Mesenchymal stem cell (in vitro differentiated cells and primary cell): ENCODE measurements at regions not wholly inside any gene's neighbourhood (a gene's known extent, or its start where the extent isn't known, plus 50 kb on each side); places are given as distances from the start of the nearest gene placed in this dataset.

ENCODE experiments used
- DNase-seq: peaks from one replicate; pipeline ENCODE4 v3.0.0-alpha.2; 2013
- H2AFZ ChIP-seq: one replicate; pipeline ENCODE4 v1.6.1; 2013; ENCODE audit warnings: low read depth, mild to moderate bottlenecking, control low read depth, inconsistent platforms, low read length, moderate library complexity
- H2AK5ac ChIP-seq: 2 replicates; pipeline ENCODE4 v1.6.1; 2013; ENCODE audit warnings: low read length, moderate library complexity, mild to moderate bottlenecking, inconsistent platforms; ENCODE audit not compliant: severe bottlenecking
- H2BK120ac ChIP-seq: one replicate; pipeline ENCODE4 v1.6.1; 2013; ENCODE audit warnings: low read depth, mild to moderate bottlenecking, inconsistent platforms, low read length, moderate library complexity
- H2BK12ac ChIP-seq, 2 experiments: one replicate each; pipeline ENCODE4 v1.6.1; 2013; ENCODE audit warnings: inconsistent platforms in 2 of 2, low read length in 2 of 2, mild to moderate bottlenecking in 2 of 2, moderate library complexity in 2 of 2, control low read depth in 1 of 2
- H2BK15ac ChIP-seq: one replicate; pipeline ENCODE4 v1.6.1; 2013; ENCODE audit warnings: mild to moderate bottlenecking, low read depth, inconsistent platforms; ENCODE audit not compliant: poor library complexity, severe bottlenecking
- H2BK5ac ChIP-seq: 2 replicates; pipeline ENCODE4 v1.6.1; 2013; ENCODE audit warnings: low read depth, mild to moderate bottlenecking, low read length, control low read depth, inconsistent platforms; ENCODE audit not compliant: poor library complexity, severe bottlenecking
- H3K14ac ChIP-seq, 2 experiments: one replicate each; pipeline ENCODE4 v1.6.1; 2013; ENCODE audit warnings: inconsistent platforms in 2 of 2, low read length in 2 of 2, control low read depth in 1 of 2, mild to moderate bottlenecking in 1 of 2, moderate library complexity in 1 of 2
- H3K18ac ChIP-seq, 2 experiments: one replicate each; pipeline ENCODE4 v1.6.1; 2013; ENCODE audit warnings: inconsistent platforms in 2 of 2, low read length in 2 of 2, control low read depth in 1 of 2, low read depth in 1 of 2, mild to moderate bottlenecking in 1 of 2
- H3K23ac ChIP-seq, 2 experiments: one replicate each; pipeline ENCODE4 v1.6.1; 2013; ENCODE audit warnings: inconsistent platforms in 2 of 2, low read length in 2 of 2, mild to moderate bottlenecking in 2 of 2, moderate library complexity in 2 of 2, control low read depth in 1 of 2
- H3K27ac ChIP-seq: 2 replicates; pipeline ENCODE4 v1.5.1; 2013; ENCODE audit warnings: mild to moderate bottlenecking, moderate library complexity, low read length, control low read depth, inconsistent platforms; ENCODE audit not compliant: poor library complexity, severe bottlenecking
- H3K27me3 ChIP-seq, 2 experiments: 2 replicates each; pipeline versions ENCODE4 v1.6.1 to v1.7.0; 2013; ENCODE audit warnings: low read length in 2 of 2, mild to moderate bottlenecking in 2 of 2, moderate library complexity in 2 of 2, control low read depth in 1 of 2, inconsistent platforms in 1 of 2; ENCODE audit not compliant: control insufficient read depth in 1 of 2, insufficient read depth in 1 of 2
- H3K36me3 ChIP-seq, 2 experiments: 2 replicates each; pipeline versions ENCODE4 v1.6.1 to v1.7.0; 2013; ENCODE audit warnings: low read length in 2 of 2, control low read depth in 1 of 2, inconsistent platforms in 1 of 2, low read depth in 1 of 2, mild to moderate bottlenecking in 1 of 2; ENCODE audit not compliant: insufficient read depth in 2 of 2, control insufficient read depth in 1 of 2
- H3K4ac ChIP-seq, 2 experiments: one replicate each; pipeline ENCODE4 v1.6.1; 2013; ENCODE audit warnings: inconsistent platforms in 2 of 2, low read length in 2 of 2, mild to moderate bottlenecking in 2 of 2, moderate library complexity in 2 of 2, control low read depth in 1 of 2, low read depth in 1 of 2
- H3K4me1 ChIP-seq: 2 replicates; pipeline ENCODE4 v1.6.1; 2013; ENCODE audit warnings: low read depth, low read length, control low read depth; ENCODE audit not compliant: control insufficient read depth, insufficient read depth
- H3K4me2 ChIP-seq: 2 replicates; pipeline ENCODE4 v1.6.1; 2013; ENCODE audit warnings: low read length, mild to moderate bottlenecking, inconsistent platforms; ENCODE audit not compliant: poor library complexity, severe bottlenecking
- H3K4me3 ChIP-seq, 2 experiments: 2 replicates each; pipeline versions ENCODE4 v1.5.1 to v1.7.0; 2013; ENCODE audit warnings: low read length in 2 of 2, mild to moderate bottlenecking in 2 of 2, control low read depth in 1 of 2, low read depth in 1 of 2; ENCODE audit not compliant: insufficient read depth in 1 of 2
- H3K79me1 ChIP-seq: replicated peaks from 2 replicates; pipeline ENCODE4 v1.6.1; 2013; ENCODE audit warnings: mild to moderate bottlenecking, control low read depth, low read length, inconsistent platforms; ENCODE audit not compliant: poor library complexity, severe bottlenecking
- H3K9ac ChIP-seq: 2 replicates; pipeline ENCODE4 v1.7.0; 2013; ENCODE audit warnings: mild to moderate bottlenecking, low read length, moderate library complexity
- H3K9me3 ChIP-seq: 2 replicates; pipeline ENCODE4 v1.7.0; 2013; ENCODE audit warnings: mild to moderate bottlenecking, low read length; ENCODE audit not compliant: control insufficient read depth
- H4K8ac ChIP-seq: one replicate; pipeline ENCODE4 v1.6.1; 2013; ENCODE audit warnings: inconsistent platforms, mild to moderate bottlenecking, low read length, moderate library complexity
- H4K91ac ChIP-seq: one replicate; pipeline ENCODE4 v1.6.1; 2013; ENCODE audit warnings: mild to moderate bottlenecking, low read length, inconsistent platforms
- WGBS: methylation state at CpG from one replicate; pipeline ENCODE4 v1.1.7; 2013; ENCODE audit warnings: mixed read lengths; 5-methylcytosine and 5-hydroxymethylcytosine counted together

- no peak overlapping the region for H2BK5ac ChIP-seq
- no peaks in the 10 kb centered on the region for H3K36me3 ChIP-seq
- H2AK5ac ChIP-seq = no peak overlapping the region
- no peak overlapping the region for H2BK15ac ChIP-seq
- no peak overlapping the region for H2BK120ac ChIP-seq
- H3K4me3 ChIP-seq = no peak overlapping the region
- peaks cover under 1 to 8% of the 10 kb centered on the region in 2 experiments for H3K27me3 ChIP-seq
- no peak for DNase-seq
- 99% methylated on average over 5 of the region's 5 CpGs for WGBS
- H3K14ac ChIP-seq = peak overlapping the region in 1 of 2 experiments; percentile 7
- no peak overlapping the region for H3K9ac ChIP-seq
- H2AFZ ChIP-seq = no peak overlapping the region
- H3K79me1 ChIP-seq = no peaks in the 10 kb centered on the region
- peak overlapping the region; percentile 2 for H4K91ac ChIP-seq
- H3K9me3 ChIP-seq = no peaks in the 10 kb centered on the region
- no peak overlapping the region for H3K4ac ChIP-seq
- no peak overlapping the region for H3K23ac ChIP-seq
- H2BK12ac ChIP-seq = no peak overlapping the region
- H4K8ac ChIP-seq = peak overlapping the region; percentile 60
- no peaks in the 10 kb centered on the region for H3K4me1 ChIP-seq
- no peak overlapping the region for H3K18ac ChIP-seq
- no peak overlapping the region for H3K27ac ChIP-seq
- no peak overlapping the region for H3K4me2 ChIP-seq
Observed at GRCh38 chr11:15780382-15780781, 576.0 kb downstream of the SOX6 start.

- H2AK5ac ChIP-seq = no peak overlapping the region
- H3K27me3 ChIP-seq = peaks cover 0 to 8% of the 10 kb centered on the region in 2 experiments
- H3K4me2 ChIP-seq = no peak overlapping the region
- no peak overlapping the region for H2AFZ ChIP-seq
- H3K14ac ChIP-seq = peak overlapping the region in 1 of 2 experiments; percentile 7
- H2BK120ac ChIP-seq = no peak overlapping the region
- H2BK15ac ChIP-seq = no peak overlapping the region
- no peak overlapping the region for H3K23ac ChIP-seq
- peak overlapping the region; percentile 36 for H4K91ac ChIP-seq
- H3K79me1 ChIP-seq = no peaks in the 10 kb centered on the region
- H3K9me3 ChIP-seq = no peaks in the 10 kb centered on the region
- no peak overlapping the region for H2BK12ac ChIP-seq
- no peak overlapping the region for H3K9ac ChIP-seq
- DNase-seq = no peak
- H3K4me1 ChIP-seq = no peaks in the 10 kb centered on the region
- 92% methylated on average over 1 of the region's 2 CpGs for WGBS
- H4K8ac ChIP-seq = peak overlapping the region; percentile 60
- no peak overlapping the region for H3K27ac ChIP-seq
- H3K36me3 ChIP-seq = no peaks in the 10 kb centered on the region
- H2BK5ac ChIP-seq = no peak overlapping the region
- peak overlapping the region in 1 of 2 experiments; percentile 12 for H3K18ac ChIP-seq
- H3K4me3 ChIP-seq = no peak overlapping the region
- H3K4ac ChIP-seq = no peak overlapping the region
Observed at GRCh38 chr11:15780837-15781236, 575.5 kb downstream of the SOX6 start.

DNA sequence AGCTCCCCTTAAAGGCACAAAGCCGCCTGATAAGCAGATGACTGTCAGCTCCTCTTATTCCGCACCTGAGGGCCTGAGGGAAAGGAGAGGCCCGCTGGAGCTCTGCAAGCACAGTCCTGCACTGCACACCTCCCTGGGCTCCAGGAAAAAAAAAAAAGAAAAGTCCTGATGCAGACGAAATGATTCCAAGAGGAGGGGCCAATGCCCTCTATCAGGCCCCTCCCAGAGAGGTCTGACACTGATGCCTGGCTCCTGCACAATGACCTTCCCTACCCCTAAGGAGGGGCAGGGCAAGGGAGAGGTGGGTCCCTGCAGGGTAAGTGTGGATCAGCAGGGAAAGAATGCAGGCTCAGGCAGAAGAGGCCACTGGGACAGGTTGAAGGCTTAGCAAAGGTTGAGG lies 572.7 kb downstream of the SOX6 start:
- Histone ChIP-seq H3K23ac (no peak overlapping the region), H3K18ac (no peak overlapping the region), H4K8ac (no peak overlapping the region), H2AFZ (no peak overlapping the region), H4K91ac (no peak overlapping the region), H3K4me3 (no peak overlapping the region), H3K4me2 (no peak overlapping the region), H3K9me3 (peaks cover under 1% of the 10 kb centered on the region), H3K27me3 (peaks cover 0 to 8% of the 10 kb centered on the region in 2 experiments), H3K14ac (no peak overlapping the region), H2BK15ac (no peak overlapping the region), H3K4ac (no peak overlapping the region), H3K79me1 (no peaks in the 10 kb centered on the region), H3K27ac (no peak overlapping the region), H2BK12ac (no peak overlapping the region), H3K4me1 (no peaks in the 10 kb centered on the region), H2BK5ac (no peak overlapping the region), H3K36me3 (no peaks in the 10 kb centered on the region), H2AK5ac (no peak overlapping the region), H3K9ac (no peak overlapping the region), H2BK120ac (no peak overlapping the region)
- DNase-seq = no peak
- 78% methylated on average over 4 of the region's 4 CpGs for WGBS

- H4K8ac ChIP-seq = no peak overlapping the region
- 71% methylated on average over 3 of the region's 5 CpGs for WGBS
- no peak overlapping the region for H3K18ac ChIP-seq
- H3K23ac ChIP-seq = no peak overlapping the region
- peak; percentile 96 for DNase-seq
- no peak overlapping the region for H3K4me3 ChIP-seq
- H3K4me2 ChIP-seq = no peak overlapping the region
- no peak overlapping the region for H2BK12ac ChIP-seq
- H4K91ac ChIP-seq = peak overlapping the region; percentile 65
- H3K4me1 ChIP-seq = no peaks in the 10 kb centered on the region
- H2BK120ac ChIP-seq = no peak overlapping the region
- H2BK5ac ChIP-seq = no peak overlapping the region
- H3K27me3 ChIP-seq = no peaks in the 10 kb centered on the region
- peak overlapping the region; percentile 89 for H3K9ac ChIP-seq
- H3K9me3 ChIP-seq = peaks cover 30% of the 10 kb centered on the region
- no peaks in the 10 kb centered on the region for H3K79me1 ChIP-seq
- no peak overlapping the region for H2AK5ac ChIP-seq
- peak overlapping the region; percentile 20 for H3K27ac ChIP-seq
- H3K14ac ChIP-seq = no peak overlapping the region
- no peak overlapping the region for H2AFZ ChIP-seq
- no peak overlapping the region for H2BK15ac ChIP-seq
- no peaks in the 10 kb centered on the region for H3K36me3 ChIP-seq
- no peak overlapping the region for H3K4ac ChIP-seq
Observed at GRCh38 chr11:15793043-15793996, 563.0 kb downstream of the SOX6 start.
